Chondrocyte (in vitro differentiated cells): ENCODE measurements at regions not wholly inside any gene's neighbourhood (a gene's known extent, or its start where the extent isn't known, plus 50 kb on each side); places are given as distances from the start of the nearest gene placed in this dataset.
A peak's percentile ranks its signal among the peaks of the same experiment; 100 is the strongest.

Experiments used
- DNase-seq: peaks from one replicate; pipeline ENCODE4 v3.0.0; 2021; ENCODE audit warnings: mixed read lengths, low spot score
- H3K27ac Mint-ChIP-seq: one replicate; pipeline ENCODE4 v1.8.0; 2021; ENCODE audit warnings: mild to moderate bottlenecking, moderate library complexity, mixed read lengths; ENCODE audit not compliant: unreplicated experiment
- H3K27me3 Mint-ChIP-seq: 2 replicates; pipeline ENCODE4 v1.8.0; 2021; ENCODE audit warnings: low read depth, mixed read lengths
- H3K36me3 Mint-ChIP-seq: 2 replicates; pipeline ENCODE4 v1.8.0; 2021; ENCODE audit warnings: low read depth, mixed read lengths
- H3K4me1 Mint-ChIP-seq: 2 replicates; pipeline ENCODE4 v1.8.0; 2021; ENCODE audit warnings: low read depth, mild to moderate bottlenecking, mixed read lengths
- H3K4me3 Mint-ChIP-seq: one replicate; pipeline ENCODE4 v1.8.0; 2021; ENCODE audit warnings: mild to moderate bottlenecking, moderate library complexity, mixed read lengths; ENCODE audit not compliant: unreplicated experiment
- H3K9me3 Mint-ChIP-seq: 2 replicates; pipeline ENCODE4 v1.8.0; 2021; ENCODE audit warnings: low read depth, mixed read lengths
- CTCF ChIP-seq: fragments of 200-600 bp; sonication (generic); IDR thresholded peaks from 2 replicates; pipeline ENCODE4 v1.5.0; 2021; ENCODE audit warnings: antibody characterized with exemption, mild to moderate bottlenecking, moderate library complexity

- H3K4me3 Mint-ChIP-seq = no peak overlapping the region
- no peak for DNase-seq
- H3K27ac Mint-ChIP-seq = no peak overlapping the region
- peaks cover 8% of the 10 kb centered on the region for H3K9me3 Mint-ChIP-seq
- no peaks in the 10 kb centered on the region for H3K27me3 Mint-ChIP-seq
- no peak for TF ChIP-seq CTCF
- H3K4me1 Mint-ChIP-seq = peaks cover 18% of the 10 kb centered on the region
- H3K36me3 Mint-ChIP-seq = no peaks in the 10 kb centered on the region
These were observed 125.6 kb upstream of the TTC29 start for GRCh38 chr4:147071209-147071740.

- DNase-seq = no peak
- Mint-ChIP-seq H3K27me3 (no peaks in the 10 kb centered on the region), H3K9me3 (peaks cover 5% of the 10 kb centered on the region), H3K27ac (no peak overlapping the region), H3K4me3 (no peak overlapping the region), H3K36me3 (no peaks in the 10 kb centered on the region), H3K4me1 (peaks cover 45% of the 10 kb centered on the region)
- no peak for TF ChIP-seq CTCF
These were observed 130.5 kb upstream of the TTC29 start for GRCh38 chr4:147076179-147076578.

- TF ChIP-seq CTCF = no peak
These were observed 131.1 kb upstream of the TTC29 start for GRCh38 chr4:147076728-147077127.

GRCh38 chr4:147078362-147078761 lies 132.7 kb upstream of the TTC29 start:
- H3K36me3 Mint-ChIP-seq = no peaks in the 10 kb centered on the region
- H3K4me3 Mint-ChIP-seq = no peak overlapping the region
- H3K27me3 Mint-ChIP-seq = no peaks in the 10 kb centered on the region
- H3K4me1 Mint-ChIP-seq = peaks cover 45% of the 10 kb centered on the region
- no peak for TF ChIP-seq CTCF
- peaks cover 2% of the 10 kb centered on the region for H3K9me3 Mint-ChIP-seq
- no peak for DNase-seq
- peak overlapping the region; percentile 75 for H3K27ac Mint-ChIP-seq

More at GRCh38 chr4:147076728-147077127, 131.1 kb upstream of the TTC29 start:
- H3K9me3 Mint-ChIP-seq = peaks cover 5% of the 10 kb centered on the region
- no peak overlapping the region for H3K27ac Mint-ChIP-seq
- H3K36me3 Mint-ChIP-seq = no peaks in the 10 kb centered on the region
- no peak for DNase-seq
- peaks cover 45% of the 10 kb centered on the region for H3K4me1 Mint-ChIP-seq
- H3K27me3 Mint-ChIP-seq = no peaks in the 10 kb centered on the region
- H3K4me3 Mint-ChIP-seq = no peak overlapping the region

GRCh38 chr4:147078875-147079658 lies 133.4 kb upstream of the TTC29 start:
- peaks cover 2% of the 10 kb centered on the region for H3K9me3 Mint-ChIP-seq
- TF ChIP-seq CTCF = no peak
- peak overlapping the region; percentile 5 for H3K4me3 Mint-ChIP-seq
- H3K27ac Mint-ChIP-seq = peak overlapping the region; percentile 75
- H3K36me3 Mint-ChIP-seq = no peaks in the 10 kb centered on the region
- H3K27me3 Mint-ChIP-seq = no peaks in the 10 kb centered on the region
- no peak for DNase-seq
- peaks cover 43% of the 10 kb centered on the region for H3K4me1 Mint-ChIP-seq
